Naive thymus-derived CD8-positive, alpha-beta T cell (primary cell): ENCODE measurements at regions not wholly inside any gene's neighbourhood (a gene's known extent, or its start where the extent isn't known, plus 50 kb on each side); places are given as distances from the start of the nearest gene placed in this dataset.
"Not testable (repeated sequence)": the region's sequence is repeated elsewhere in the genome, so short reads cannot be mapped to it uniquely, and the experiment has no call there.

Experiments
- ATAC-seq, 2 donors: fragments of 150-1000 bp; cut with Tn5 transposase in 1 of 2; sonication (Bioruptor Pico), chemical (Tn5 transposase) in 1 of 2; 1 replicate in 1 of 2; 2 replicates in 1 of 2; pipeline ENCODE4 v1.10.0; 2021; ENCODE audit warnings: mild to moderate bottlenecking in 2 of 2, moderate library complexity in 2 of 2
- POLR2A ChIA-PET: fragments of 350-600 bp; sonication (Branson Sonifier 250); formaldehyde crosslinking; loops from one replicate; lab custom pipeline; 2021; ENCODE audit warnings: antibody characterized with exemption; lab: Charles Lee
- DNase-seq, 10 donors: peaks; one replicate each; pipeline versions ENCODE4 v3.0.0 to v3.0.0-alpha.2; 2020 to 2022
- H3K27ac Mint-ChIP-seq, 10 donors: one replicate each; pipeline ENCODE4 v1.8.0; 2020 to 2022; ENCODE audit warnings: mild to moderate bottlenecking in 10 of 10, mixed read lengths in 10 of 10, moderate library complexity in 4 of 10, inconsistent platforms in 1 of 10
- H3K27me3 Mint-ChIP-seq, 5 donors: one replicate each; pipeline ENCODE4 v1.8.0; 2021 to 2022; ENCODE audit warnings: mixed read lengths in 5 of 5
- H3K36me3 Mint-ChIP-seq, 3 donors: one replicate each; pipeline ENCODE4 v1.8.0; 2020 to 2022; ENCODE audit warnings: mixed read lengths in 3 of 3, mild to moderate bottlenecking in 2 of 3, inconsistent platforms in 1 of 3
- H3K4me1 Mint-ChIP-seq, 4 donors: one replicate each; pipeline ENCODE4 v1.8.0; 2021 to 2022; ENCODE audit warnings: mixed read lengths in 4 of 4
- H3K4me3 Mint-ChIP-seq, 10 donors: one replicate each; pipeline ENCODE4 v1.8.0; 2020 to 2022; ENCODE audit warnings: mild to moderate bottlenecking in 10 of 10, mixed read lengths in 10 of 10, moderate library complexity in 6 of 10, inconsistent platforms in 1 of 10
- H3K9me3 Mint-ChIP-seq, 9 donors: one replicate each; pipeline ENCODE4 v1.8.0; 2020 to 2022; ENCODE audit warnings: mixed read lengths in 9 of 9, mild to moderate bottlenecking in 3 of 9, inconsistent platforms in 1 of 9, moderate library complexity in 1 of 9

DNA sequence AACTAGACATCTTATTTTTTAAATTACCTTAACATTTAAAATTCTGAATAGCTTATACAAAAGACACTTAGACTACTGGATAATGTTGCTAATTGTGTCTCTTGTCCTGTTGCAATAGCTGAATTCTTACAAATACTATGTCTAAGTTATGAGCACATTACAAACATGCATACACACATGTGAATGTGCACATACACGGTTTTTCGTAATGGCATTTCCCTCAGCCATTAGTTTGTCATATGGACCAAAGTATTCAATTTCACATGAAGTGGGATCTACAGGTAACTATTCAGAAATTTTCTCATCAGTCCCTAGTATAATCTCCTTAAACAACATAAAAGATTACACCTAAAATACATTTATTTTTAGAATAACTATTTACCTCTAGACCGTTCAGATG, 178.6 kb upstream of the BET1 start:
- Mint-ChIP-seq H3K27ac (no peak overlapping the region), H3K4me3 (no peak overlapping the region), H3K36me3 (no peaks in the 10 kb centered on the region), H3K4me1 (no peaks in the 10 kb centered on the region), H3K27me3 (peaks cover 0 to 8% (median 1%) of the 10 kb centered on the region in 5 donors), H3K9me3 (peaks cover 0 to 3% (median 0%) of the 10 kb centered on the region in 9 donors)
- DNase-seq (no peak), ATAC-seq (no peak)
- POLR2A ChIA-PET: no interaction called here

DNA sequence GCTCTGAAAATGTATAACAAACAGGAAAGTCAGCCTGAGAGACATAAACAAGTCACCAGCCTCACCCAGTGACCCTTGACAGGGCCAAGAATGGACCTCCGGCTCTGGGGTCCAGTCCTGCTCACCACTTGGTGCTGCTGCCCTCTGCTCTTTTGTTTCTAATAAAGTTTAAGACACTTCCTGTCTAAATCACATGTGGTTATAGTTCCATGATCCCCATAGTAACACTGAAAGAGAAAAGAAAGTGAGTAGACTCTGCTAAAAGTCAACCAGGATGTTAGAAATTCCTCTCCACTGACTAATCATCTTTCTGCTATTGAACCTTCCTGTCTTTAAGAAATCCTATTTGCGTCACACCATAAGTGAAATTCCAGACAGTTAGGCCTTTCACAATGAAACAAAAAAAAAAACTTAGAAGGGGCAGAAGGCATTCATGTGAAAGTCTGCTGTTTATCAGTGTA, 179.2 kb upstream of the BET1 start:
- Mint-ChIP-seq H3K9me3 (peaks cover 0 to 1% (median 0%) of the 10 kb centered on the region in 9 donors), H3K27ac (no peak overlapping the region), H3K4me1 (no peaks in the 10 kb centered on the region), H3K36me3 (no peaks in the 10 kb centered on the region), H3K4me3 (no peak overlapping the region), H3K27me3 (peaks cover 1 to 5% (median 2%) of the 10 kb centered on the region in 5 donors)
- DNase-seq (no peak), ATAC-seq (no peak)
- POLR2A ChIA-PET: no interaction called here

DNA sequence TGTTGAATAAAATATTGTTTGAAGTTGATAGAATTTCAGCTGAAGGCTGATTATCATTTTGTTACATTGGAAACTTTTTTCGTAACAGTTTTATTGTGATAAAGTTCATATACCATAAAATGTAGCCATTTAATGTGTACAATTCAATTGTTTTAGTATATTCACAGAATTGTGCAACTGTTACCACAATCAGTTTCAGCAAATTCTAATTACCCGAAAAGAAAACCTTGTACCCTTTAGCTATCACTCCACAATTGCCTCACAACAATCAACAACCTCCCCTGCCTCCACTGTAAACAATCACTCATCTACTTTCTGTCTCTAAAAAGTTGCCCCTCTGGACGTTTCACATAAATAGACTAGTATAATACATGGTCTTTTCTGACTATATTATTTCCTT, 179.7 kb upstream of the BET1 start:
- no peaks in the 10 kb centered on the region for H3K4me1 Mint-ChIP-seq
- no peaks in the 10 kb centered on the region for H3K36me3 Mint-ChIP-seq
- peaks cover 0 to 3% (median 0%) of the 10 kb centered on the region in 9 donors for H3K9me3 Mint-ChIP-seq
- POLR2A ChIA-PET: no interaction called here
- ATAC-seq (no peak), DNase-seq (no peak)
- H3K4me3 Mint-ChIP-seq: no peak overlapping the region
- H3K27me3 Mint-ChIP-seq: peaks cover 0 to 10% (median 5%) of the 10 kb centered on the region in 5 donors
- no peak overlapping the region for H3K27ac Mint-ChIP-seq

DNA sequence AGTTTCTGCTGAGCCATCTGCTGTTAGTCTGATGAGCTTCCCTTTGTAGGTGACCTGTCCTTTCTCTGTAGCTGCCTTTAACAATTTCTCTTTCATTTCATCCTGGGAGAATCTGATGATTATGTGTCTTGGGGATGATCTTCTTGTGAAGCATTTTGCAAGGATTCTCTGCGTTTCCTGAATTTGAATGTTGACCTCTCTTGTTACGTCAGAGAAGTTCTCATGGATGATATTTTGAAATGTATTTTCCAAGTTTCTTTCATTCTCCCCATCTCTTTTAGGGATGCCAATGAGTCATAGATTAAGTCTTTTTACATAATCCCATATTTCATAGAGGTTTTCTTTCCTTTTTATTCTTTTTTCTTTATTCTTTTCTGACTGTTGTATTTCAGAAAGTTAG, 184.2 kb upstream of the BET1 start:
- Mint-ChIP-seq H3K36me3 (no peaks in the 10 kb centered on the region), H3K27me3 (peaks cover 2 to 22% (median 5%) of the 10 kb centered on the region in 5 donors), H3K4me3 (no peak overlapping the region), H3K9me3 (peaks cover 0 to 4% (median 0%) of the 10 kb centered on the region in 9 donors), H3K4me1 (no peaks in the 10 kb centered on the region), H3K27ac (no peak overlapping the region)
- DNase-seq: no peak
- POLR2A ChIA-PET: no interaction called here
- ATAC-seq: no peak

DNA sequence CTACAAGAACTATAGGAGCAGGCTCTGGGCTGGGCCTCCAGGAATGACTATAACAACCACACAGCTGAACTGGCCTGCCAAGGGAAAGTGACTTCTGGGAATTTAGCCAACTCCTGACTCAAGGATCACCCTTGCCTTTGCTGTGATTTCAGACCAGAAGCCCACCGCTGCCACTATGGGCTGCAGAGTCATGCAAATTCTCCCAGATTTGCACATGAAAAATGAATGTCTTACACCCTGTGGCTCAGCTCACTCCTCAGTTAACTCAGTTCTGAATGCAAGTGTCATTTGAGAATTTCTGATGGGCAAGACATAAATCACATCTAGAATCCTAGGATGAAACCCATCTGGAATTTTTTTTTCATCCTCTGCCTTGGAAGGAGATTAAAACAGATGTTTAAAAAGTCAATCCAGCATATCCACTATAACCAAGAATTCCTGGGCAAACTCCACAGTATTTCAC, 186.5 kb upstream of the BET1 start:
- ATAC-seq: no peak
- POLR2A ChIA-PET: no interaction called here
- no peak for DNase-seq
- Mint-ChIP-seq H3K4me3 (no peak overlapping the region), H3K36me3 (no peaks in the 10 kb centered on the region), H3K27me3 (peaks cover 2 to 22% (median 5%) of the 10 kb centered on the region in 5 donors), H3K4me1 (no peaks in the 10 kb centered on the region), H3K27ac (no peak overlapping the region), H3K9me3 (peaks cover 0 to 4% (median 0%) of the 10 kb centered on the region in 9 donors)

DNA sequence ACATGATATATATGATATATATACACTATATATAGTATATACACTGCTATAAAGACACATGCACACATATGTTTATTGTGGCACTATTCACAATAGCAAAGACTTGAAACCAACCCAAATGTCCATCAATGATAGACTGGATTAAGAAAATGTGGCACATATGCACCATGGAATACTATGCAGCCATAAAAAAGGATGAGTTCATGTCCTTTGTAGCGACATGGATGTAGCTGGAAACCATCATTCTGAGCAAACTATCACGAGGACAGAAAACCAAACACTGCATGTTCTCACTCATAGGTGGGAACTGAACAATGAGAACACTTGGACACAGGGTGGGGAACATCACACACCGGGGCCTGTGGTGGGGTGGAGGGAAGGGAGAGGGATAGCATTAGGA, 190.3 kb upstream of the BET1 start:
- H3K27me3 Mint-ChIP-seq, DNase-seq, H3K27ac Mint-ChIP-seq, H3K36me3 Mint-ChIP-seq, H3K9me3 Mint-ChIP-seq, POLR2A ChIA-PET, H3K4me1 Mint-ChIP-seq, ATAC-seq, H3K4me3 Mint-ChIP-seq: not testable (repeated sequence)

DNA sequence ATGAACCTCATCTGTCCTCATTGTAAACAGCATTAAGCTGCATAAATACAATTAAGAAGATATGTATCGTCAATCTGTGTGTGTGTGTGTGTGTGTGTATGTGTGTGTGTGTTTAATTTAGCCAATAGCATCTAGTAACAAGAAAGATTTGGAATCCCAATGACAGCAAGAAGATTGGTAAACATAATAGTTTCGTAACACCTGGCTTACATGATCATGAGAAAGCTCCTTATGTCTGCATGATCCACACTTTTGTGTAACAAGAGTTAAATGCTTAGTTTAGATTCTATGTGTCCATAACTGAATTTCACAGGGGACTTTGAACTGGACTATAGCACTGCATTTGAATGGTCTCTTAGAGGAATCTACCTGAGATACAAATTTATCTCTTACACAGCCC, 191.0 kb upstream of the BET1 start:
- peaks cover 0 to 4% (median 0%) of the 10 kb centered on the region in 9 donors for H3K9me3 Mint-ChIP-seq
- H3K27ac Mint-ChIP-seq: no peak overlapping the region
- H3K4me1 Mint-ChIP-seq: no peaks in the 10 kb centered on the region
- H3K27me3 Mint-ChIP-seq: peaks cover 0 to 8% (median 0%) of the 10 kb centered on the region in 5 donors
- H3K36me3 Mint-ChIP-seq: no peaks in the 10 kb centered on the region
- POLR2A ChIA-PET: no interaction called here
- ATAC-seq (no peak), DNase-seq (no peak)
- H3K4me3 Mint-ChIP-seq: no peak overlapping the region

DNA sequence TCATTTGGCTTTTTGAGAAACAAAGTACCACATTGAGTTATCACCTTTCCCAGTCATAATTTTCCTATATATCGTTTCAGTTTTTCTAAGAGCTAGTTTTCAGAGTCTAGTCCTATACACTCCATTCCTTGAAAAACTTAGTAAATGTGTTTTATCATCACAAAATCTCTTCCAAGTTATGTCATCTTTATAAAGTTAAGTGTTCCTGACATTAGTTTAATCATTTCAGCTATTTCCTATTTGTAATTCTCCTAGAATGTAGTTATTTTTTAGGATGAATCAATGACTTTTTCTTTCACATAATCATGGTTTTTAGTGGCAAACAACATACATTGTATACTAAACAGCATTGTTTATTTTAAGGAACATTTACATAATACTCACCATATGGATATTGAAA, 191.7 kb upstream of the BET1 start:
- DNase-seq (no peak), ATAC-seq (no peak)
- POLR2A ChIA-PET: no interaction called here
- no peaks in the 10 kb centered on the region for H3K4me1 Mint-ChIP-seq
- peaks cover 0 to 7% (median 0%) of the 10 kb centered on the region in 9 donors for H3K9me3 Mint-ChIP-seq
- no peak overlapping the region for H3K27ac Mint-ChIP-seq
- no peaks in the 10 kb centered on the region for H3K36me3 Mint-ChIP-seq
- peaks cover 0 to 5% (median 0%) of the 10 kb centered on the region in 5 donors for H3K27me3 Mint-ChIP-seq
- no peak overlapping the region for H3K4me3 Mint-ChIP-seq

DNA sequence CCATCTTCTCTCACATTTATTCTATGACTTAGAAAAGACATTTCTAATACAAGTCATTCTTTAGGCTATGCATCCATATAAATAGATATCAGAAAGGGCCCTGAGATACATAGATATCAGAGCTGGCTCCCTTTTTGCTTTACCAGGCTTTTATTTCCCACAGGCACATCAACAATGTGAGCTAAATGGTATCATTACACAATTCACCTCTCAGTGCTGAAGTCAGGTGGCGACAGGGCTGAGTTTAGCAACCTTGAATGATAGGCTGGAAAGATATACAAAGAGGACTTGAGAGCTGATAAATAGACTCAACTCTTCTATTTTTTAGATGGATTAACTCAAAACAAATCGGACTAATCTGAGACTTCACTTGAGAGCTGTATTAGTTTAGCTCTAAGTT, 189.2 kb upstream of the COL1A2 start:
- Mint-ChIP-seq H3K27me3 (peaks cover 0 to 5% (median 0%) of the 10 kb centered on the region in 5 donors), H3K36me3 (no peaks in the 10 kb centered on the region), H3K4me1 (no peaks in the 10 kb centered on the region), H3K9me3 (peaks cover 0 to 7% (median 0%) of the 10 kb centered on the region in 9 donors), H3K27ac (no peak overlapping the region), H3K4me3 (no peak overlapping the region)
- DNase-seq (no peak), ATAC-seq (no peak)
- POLR2A ChIA-PET: no interaction called here

DNA sequence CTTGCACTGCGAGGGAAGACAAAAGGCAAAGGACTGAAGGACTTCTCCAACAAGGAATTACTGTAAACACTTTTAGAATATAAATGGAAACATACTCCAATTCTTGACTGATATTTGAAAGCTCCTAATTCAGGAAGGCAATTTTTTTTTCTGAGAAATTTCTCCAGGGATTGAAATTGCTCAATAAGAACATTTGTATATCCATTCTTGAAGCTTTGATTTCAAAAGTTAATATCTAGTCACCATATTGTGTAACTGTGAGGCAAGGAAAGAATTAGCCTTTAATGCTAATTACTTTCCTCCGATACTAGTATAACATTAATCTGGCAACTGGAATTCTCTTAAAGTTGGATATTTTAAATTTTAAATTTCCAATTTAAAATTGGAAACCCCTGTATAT, 188.4 kb upstream of the COL1A2 start:
- H3K9me3 Mint-ChIP-seq: peaks cover 0 to 7% (median 0%) of the 10 kb centered on the region in 9 donors
- no peaks in the 10 kb centered on the region for H3K36me3 Mint-ChIP-seq
- H3K4me1 Mint-ChIP-seq: no peaks in the 10 kb centered on the region
- POLR2A ChIA-PET: no interaction called here
- no peak overlapping the region for H3K27ac Mint-ChIP-seq
- H3K27me3 Mint-ChIP-seq: peaks cover 0 to 5% (median 0%) of the 10 kb centered on the region in 5 donors
- ATAC-seq (no peak), DNase-seq (no peak)
- no peak overlapping the region for H3K4me3 Mint-ChIP-seq

DNA sequence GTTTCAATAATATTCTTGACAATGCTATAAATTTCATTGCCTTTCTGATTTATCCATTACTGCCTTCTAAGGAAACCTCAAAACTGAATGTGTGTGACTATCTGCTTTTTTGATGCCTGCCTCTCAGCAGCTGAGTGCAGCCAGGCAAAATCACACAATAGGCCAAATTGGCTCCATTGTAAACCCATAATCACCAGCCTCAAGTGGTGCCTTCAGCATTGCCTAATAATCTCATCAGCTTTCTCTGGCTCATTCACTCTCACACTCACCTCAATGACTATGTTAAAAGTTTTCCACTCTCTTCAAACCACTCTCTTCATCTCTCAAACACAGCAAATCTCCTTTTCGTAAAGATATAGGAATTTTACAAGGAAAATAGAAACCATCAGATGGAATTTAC, 182.5 kb upstream of the COL1A2 start:
- no peaks in the 10 kb centered on the region for H3K4me1 Mint-ChIP-seq
- H3K36me3 Mint-ChIP-seq: no peaks in the 10 kb centered on the region
- H3K9me3 Mint-ChIP-seq: peaks cover 0 to 7% (median 0%) of the 10 kb centered on the region in 9 donors
- no peak for DNase-seq
- POLR2A ChIA-PET: no interaction called here
- H3K4me3 Mint-ChIP-seq: no peak overlapping the region
- no peak overlapping the region for H3K27ac Mint-ChIP-seq
- no peak for ATAC-seq
- H3K27me3 Mint-ChIP-seq: peaks cover 0 to 5% (median 0%) of the 10 kb centered on the region in 5 donors

DNA sequence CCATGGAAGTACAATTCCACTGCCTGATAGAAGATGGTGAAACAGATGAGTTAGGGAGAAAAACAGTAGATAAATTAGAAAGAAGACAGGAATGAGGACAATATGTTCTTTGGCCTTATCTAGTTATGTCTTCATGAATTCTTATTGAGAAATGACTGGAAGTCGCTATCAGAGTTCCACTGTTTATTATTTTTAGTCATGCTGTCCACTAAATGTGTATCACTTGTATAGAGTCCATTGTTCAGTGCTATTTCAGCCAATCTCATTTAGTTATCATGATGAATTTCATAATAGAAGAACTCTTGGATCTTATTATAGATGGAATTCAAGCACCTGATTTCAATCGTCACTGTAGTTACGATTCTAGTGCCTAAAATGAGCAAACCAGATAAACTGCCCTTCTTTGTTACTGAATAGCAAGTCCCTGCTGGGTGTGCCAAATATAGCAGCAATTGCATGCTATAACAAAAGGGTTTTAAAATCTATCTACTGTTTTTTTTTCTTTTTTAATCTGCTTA, 177.7 kb upstream of the COL1A2 start:
- H3K27me3 Mint-ChIP-seq: peaks cover 0 to 2% (median 0%) of the 10 kb centered on the region in 5 donors
- no peaks in the 10 kb centered on the region for H3K36me3 Mint-ChIP-seq
- peaks cover 0 to 12% (median 0%) of the 10 kb centered on the region in 9 donors for H3K9me3 Mint-ChIP-seq
- H3K4me3 Mint-ChIP-seq: no peak overlapping the region
- POLR2A ChIA-PET: no interaction called here
- ATAC-seq: no peak
- no peak overlapping the region for H3K27ac Mint-ChIP-seq
- no peak for DNase-seq
- no peaks in the 10 kb centered on the region for H3K4me1 Mint-ChIP-seq

DNA sequence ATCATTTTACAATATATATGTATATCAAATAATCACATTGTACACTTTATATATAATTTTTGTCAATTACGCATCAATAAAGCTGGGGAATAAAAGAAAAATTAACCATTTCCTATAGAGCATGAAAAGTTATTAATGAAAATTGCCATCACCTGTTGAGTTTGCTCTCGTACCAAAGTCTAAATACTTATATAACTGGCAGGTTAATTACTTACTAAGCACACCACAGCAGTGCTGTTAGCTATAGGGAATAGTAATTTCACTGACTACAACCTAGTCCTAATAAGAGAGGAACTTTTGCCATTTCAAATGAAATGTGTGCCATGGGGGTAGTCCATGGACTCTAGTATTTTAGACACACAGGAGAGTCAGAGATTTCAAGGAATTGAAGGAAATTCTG, 176.9 kb upstream of the COL1A2 start:
- POLR2A ChIA-PET: no interaction called here
- Mint-ChIP-seq H3K27ac (no peak overlapping the region), H3K9me3 (peaks cover 0 to 12% (median 0%) of the 10 kb centered on the region in 9 donors)

DNA sequence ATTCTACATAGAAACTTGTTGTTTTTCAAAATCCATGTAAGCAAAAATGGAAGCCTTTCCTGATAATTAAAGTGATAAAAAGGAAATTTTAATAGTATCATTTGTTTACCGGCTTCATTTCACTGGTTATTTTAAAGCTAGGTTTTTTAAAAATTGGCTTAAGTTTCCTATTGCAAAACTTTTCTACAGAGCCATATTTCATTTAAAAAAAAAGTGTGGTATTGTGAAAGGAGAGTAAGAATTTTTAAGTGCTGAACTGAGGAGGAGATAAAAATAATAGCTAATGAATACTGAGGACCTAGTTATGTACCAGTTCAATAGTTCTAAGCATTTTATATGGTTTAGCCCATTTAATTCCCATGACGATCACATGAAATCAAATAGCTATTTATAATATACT, 172.2 kb upstream of the COL1A2 start:
- Mint-ChIP-seq H3K27ac (no peak overlapping the region), H3K4me1 (no peaks in the 10 kb centered on the region), H3K9me3 (peaks cover 0 to 12% (median 0%) of the 10 kb centered on the region in 9 donors), H3K4me3 (no peak overlapping the region), H3K27me3 (peaks cover 0 to 2% (median 0%) of the 10 kb centered on the region in 5 donors), H3K36me3 (no peaks in the 10 kb centered on the region)
- POLR2A ChIA-PET: no interaction called here
- ATAC-seq: no peak
- no peak for DNase-seq

More for the DNA sequence above, 176.9 kb upstream of the COL1A2 start:
- H3K36me3 Mint-ChIP-seq: no peaks in the 10 kb centered on the region
- ATAC-seq: no peak
- peaks cover 0 to 2% (median 0%) of the 10 kb centered on the region in 5 donors for H3K27me3 Mint-ChIP-seq
- H3K4me1 Mint-ChIP-seq: no peaks in the 10 kb centered on the region
- DNase-seq: no peak
- no peak overlapping the region for H3K4me3 Mint-ChIP-seq
